T follicular helper cell (primary cell): ENCODE measurements at regions not wholly inside any gene's neighbourhood (a gene's known extent, or its start where the extent isn't known, plus 50 kb on each side); places are given as distances from the start of the nearest gene placed in this dataset.

Source experiments
- DNase-seq: peaks from one replicate; pipeline ENCODE4 v3.0.0-alpha.2; 2020; ENCODE audit warnings: low read depth

- DNase-seq: no peak
Observed at GRCh38 chr5:90191352-90192045, 218.1 kb downstream of the CETN3 start.

GRCh38 chr5:90185897-90186468, 223.6 kb downstream of the CETN3 start:
- DNase-seq: no peak

- no peak for DNase-seq
Observed at GRCh38 chr5:90184764-90185163, 224.8 kb downstream of the CETN3 start.

GRCh38 chr5:90182726-90183125, 226.8 kb downstream of the CETN3 start:
- no peak for DNase-seq

- DNase-seq: no peak
Observed at GRCh38 chr5:90174236-90174635, 235.3 kb downstream of the CETN3 start.

GRCh38 chr5:90173299-90174030, 236.1 kb downstream of the CETN3 start:
- no peak for DNase-seq

GRCh38 chr5:90171466-90171865, 238.1 kb downstream of the CETN3 start:
- no peak for DNase-seq

- no peak for DNase-seq
Observed at GRCh38 chr5:90170261-90170660, 239.3 kb downstream of the CETN3 start.

- DNase-seq: no peak
Observed at GRCh38 chr5:90169078-90169477, 240.5 kb downstream of the CETN3 start.

- DNase-seq: no peak
Observed at GRCh38 chr5:90168399-90168798, 241.2 kb downstream of the CETN3 start.

GRCh38 chr5:90166816-90167215, 242.7 kb downstream of the CETN3 start:
- no peak for DNase-seq

GRCh38 chr5:90162324-90162723, 247.2 kb downstream of the CETN3 start:
- no peak for DNase-seq

- no peak for DNase-seq
Observed at GRCh38 chr5:90161414-90161813, 248.1 kb downstream of the CETN3 start.

- no peak for DNase-seq
Observed at GRCh38 chr5:90158131-90158530, 251.4 kb downstream of the CETN3 start.

- DNase-seq: no peak
Observed at GRCh38 chr5:90153031-90153430, 256.5 kb downstream of the CETN3 start.

GRCh38 chr5:90144625-90145327, 264.8 kb downstream of the CETN3 start:
- DNase-seq: no peak

GRCh38 chr5:90142541-90142940, 267.0 kb downstream of the CETN3 start:
- DNase-seq: no peak

GRCh38 chr5:90141984-90142383, 267.6 kb downstream of the CETN3 start:
- no peak for DNase-seq

GRCh38 chr5:90136952-90137528, 272.5 kb downstream of the CETN3 start:
- DNase-seq: no peak

- DNase-seq: no peak
Observed at GRCh38 chr5:90135779-90136378, 273.7 kb downstream of the CETN3 start.

GRCh38 chr5:90134892-90135291, 274.7 kb downstream of the CETN3 start:
- DNase-seq: no peak

GRCh38 chr5:90134381-90134780, 275.2 kb downstream of the CETN3 start:
- no peak for DNase-seq
